HL-60 (cell line): ENCODE measurements at regions not wholly inside any gene's neighbourhood (a gene's known extent, or its start where the extent isn't known, plus 50 kb on each side); places are given as distances from the start of the nearest gene placed in this dataset.

ENCODE experiments used
- TF ChIP-seq, protein P1 (sequence below): IDR thresholded peaks from one replicate; pipeline ENCODE4 v1.5.1; 2011; ENCODE audit warnings: low read length, control low read depth, inconsistent platforms; ENCODE audit not compliant: insufficient read depth
- TF ChIP-seq, protein P2 (sequence below): IDR thresholded peaks from 2 replicates; pipeline ENCODE4 v1.6.1; 2012; ENCODE audit warnings: low read depth; ENCODE audit not compliant: insufficient replicate concordance

- TF ChIP-seq, protein P1, sequence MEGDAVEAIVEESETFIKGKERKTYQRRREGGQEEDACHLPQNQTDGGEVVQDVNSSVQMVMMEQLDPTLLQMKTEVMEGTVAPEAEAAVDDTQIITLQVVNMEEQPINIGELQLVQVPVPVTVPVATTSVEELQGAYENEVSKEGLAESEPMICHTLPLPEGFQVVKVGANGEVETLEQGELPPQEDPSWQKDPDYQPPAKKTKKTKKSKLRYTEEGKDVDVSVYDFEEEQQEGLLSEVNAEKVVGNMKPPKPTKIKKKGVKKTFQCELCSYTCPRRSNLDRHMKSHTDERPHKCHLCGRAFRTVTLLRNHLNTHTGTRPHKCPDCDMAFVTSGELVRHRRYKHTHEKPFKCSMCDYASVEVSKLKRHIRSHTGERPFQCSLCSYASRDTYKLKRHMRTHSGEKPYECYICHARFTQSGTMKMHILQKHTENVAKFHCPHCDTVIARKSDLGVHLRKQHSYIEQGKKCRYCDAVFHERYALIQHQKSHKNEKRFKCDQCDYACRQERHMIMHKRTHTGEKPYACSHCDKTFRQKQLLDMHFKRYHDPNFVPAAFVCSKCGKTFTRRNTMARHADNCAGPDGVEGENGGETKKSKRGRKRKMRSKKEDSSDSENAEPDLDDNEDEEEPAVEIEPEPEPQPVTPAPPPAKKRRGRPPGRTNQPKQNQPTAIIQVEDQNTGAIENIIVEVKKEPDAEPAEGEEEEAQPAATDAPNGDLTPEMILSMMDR = no peak
- TF ChIP-seq, protein P2, sequence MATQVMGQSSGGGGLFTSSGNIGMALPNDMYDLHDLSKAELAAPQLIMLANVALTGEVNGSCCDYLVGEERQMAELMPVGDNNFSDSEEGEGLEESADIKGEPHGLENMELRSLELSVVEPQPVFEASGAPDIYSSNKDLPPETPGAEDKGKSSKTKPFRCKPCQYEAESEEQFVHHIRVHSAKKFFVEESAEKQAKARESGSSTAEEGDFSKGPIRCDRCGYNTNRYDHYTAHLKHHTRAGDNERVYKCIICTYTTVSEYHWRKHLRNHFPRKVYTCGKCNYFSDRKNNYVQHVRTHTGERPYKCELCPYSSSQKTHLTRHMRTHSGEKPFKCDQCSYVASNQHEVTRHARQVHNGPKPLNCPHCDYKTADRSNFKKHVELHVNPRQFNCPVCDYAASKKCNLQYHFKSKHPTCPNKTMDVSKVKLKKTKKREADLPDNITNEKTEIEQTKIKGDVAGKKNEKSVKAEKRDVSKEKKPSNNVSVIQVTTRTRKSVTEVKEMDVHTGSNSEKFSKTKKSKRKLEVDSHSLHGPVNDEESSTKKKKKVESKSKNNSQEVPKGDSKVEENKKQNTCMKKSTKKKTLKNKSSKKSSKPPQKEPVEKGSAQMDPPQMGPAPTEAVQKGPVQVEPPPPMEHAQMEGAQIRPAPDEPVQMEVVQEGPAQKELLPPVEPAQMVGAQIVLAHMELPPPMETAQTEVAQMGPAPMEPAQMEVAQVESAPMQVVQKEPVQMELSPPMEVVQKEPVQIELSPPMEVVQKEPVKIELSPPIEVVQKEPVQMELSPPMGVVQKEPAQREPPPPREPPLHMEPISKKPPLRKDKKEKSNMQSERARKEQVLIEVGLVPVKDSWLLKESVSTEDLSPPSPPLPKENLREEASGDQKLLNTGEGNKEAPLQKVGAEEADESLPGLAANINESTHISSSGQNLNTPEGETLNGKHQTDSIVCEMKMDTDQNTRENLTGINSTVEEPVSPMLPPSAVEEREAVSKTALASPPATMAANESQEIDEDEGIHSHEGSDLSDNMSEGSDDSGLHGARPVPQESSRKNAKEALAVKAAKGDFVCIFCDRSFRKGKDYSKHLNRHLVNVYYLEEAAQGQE = no peak
These were observed 138.6 kb upstream of the SLC1A4 start for GRCh38 chr2:64850642-64851041.
